ENCODE measurements at regions not wholly inside any gene's neighbourhood (a gene's known extent, or its start where the extent isn't known, plus 50 kb on each side); places are given as distances from the start of the nearest gene placed in this dataset.

DNA sequence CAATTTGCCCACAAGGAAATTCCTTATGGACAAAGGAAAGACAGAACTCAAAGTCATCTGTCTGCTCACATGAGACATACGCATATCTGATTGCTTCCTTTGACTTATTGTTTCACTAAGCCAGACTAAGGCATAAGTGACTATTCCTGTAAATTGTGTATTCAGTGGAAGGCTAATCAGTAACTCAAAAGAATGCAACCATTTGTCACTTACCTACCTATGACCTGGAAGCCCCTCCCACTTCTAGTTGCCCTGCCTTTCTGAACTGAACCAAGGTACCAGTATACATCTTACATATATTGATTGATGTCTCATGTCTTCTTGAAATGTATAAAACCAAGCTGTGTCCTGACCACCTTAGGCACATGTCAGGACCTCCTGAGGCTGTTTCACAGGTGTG is 53.5 kb upstream of the PROK2 start:
- TF ChIP-seq POLR2A (IDR thresholded peaks at IDR 0.05) = no peak
- TF ChIP-seq, protein P1, sequence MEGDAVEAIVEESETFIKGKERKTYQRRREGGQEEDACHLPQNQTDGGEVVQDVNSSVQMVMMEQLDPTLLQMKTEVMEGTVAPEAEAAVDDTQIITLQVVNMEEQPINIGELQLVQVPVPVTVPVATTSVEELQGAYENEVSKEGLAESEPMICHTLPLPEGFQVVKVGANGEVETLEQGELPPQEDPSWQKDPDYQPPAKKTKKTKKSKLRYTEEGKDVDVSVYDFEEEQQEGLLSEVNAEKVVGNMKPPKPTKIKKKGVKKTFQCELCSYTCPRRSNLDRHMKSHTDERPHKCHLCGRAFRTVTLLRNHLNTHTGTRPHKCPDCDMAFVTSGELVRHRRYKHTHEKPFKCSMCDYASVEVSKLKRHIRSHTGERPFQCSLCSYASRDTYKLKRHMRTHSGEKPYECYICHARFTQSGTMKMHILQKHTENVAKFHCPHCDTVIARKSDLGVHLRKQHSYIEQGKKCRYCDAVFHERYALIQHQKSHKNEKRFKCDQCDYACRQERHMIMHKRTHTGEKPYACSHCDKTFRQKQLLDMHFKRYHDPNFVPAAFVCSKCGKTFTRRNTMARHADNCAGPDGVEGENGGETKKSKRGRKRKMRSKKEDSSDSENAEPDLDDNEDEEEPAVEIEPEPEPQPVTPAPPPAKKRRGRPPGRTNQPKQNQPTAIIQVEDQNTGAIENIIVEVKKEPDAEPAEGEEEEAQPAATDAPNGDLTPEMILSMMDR (IDR thresholded peaks at IDR 0.05) = no peak
- no peak for TF ChIP-seq EP300 (IDR thresholded peaks at IDR 0.05)
- TF ChIP-seq POLR2AphosphoS5 (IDR thresholded peaks at IDR 0.05) = no peak
- ATAC-seq = no peak
- no peak overlapping the region for H3K27ac ChIP-seq
- no peaks in the 10 kb centered on the region for H3K9me3 ChIP-seq
- H3K4me3 ChIP-seq = no peak overlapping the region
- no peaks in the 10 kb centered on the region for H3K4me1 ChIP-seq
- no peaks in the 10 kb centered on the region for H3K36me3 ChIP-seq
- no peaks in the 10 kb centered on the region for H3K27me3 ChIP-seq
- 80 to 100% methylated on average over 1 of the region's 1 CpG for WGBS, 2 donors (ENCODE audit: low coverage in 1 of 2)

Small RNA genes lying in the stretch of these regions (small RNA-seq; reads per million reads assigned to genes)
- gene AC104435.1 (0 reads per million in 4 donors), gene AC105265.1 (0 reads per million in 4 donors), gene RNA5SP136 (0 reads per million in 4 donors), gene RNU1-62P (0 reads per million in 4 donors), gene UBE2Q2P9 (0 reads per million in 4 donors)

Data from gastroesophageal sphincter (tissue), 4 donors.